ENCODE measurements at regions not wholly inside any gene's neighbourhood (a gene's known extent, or its start where the extent isn't known, plus 50 kb on each side); places are given as distances from the start of the nearest gene placed in this dataset.

- Mint-ChIP-seq H3K36me3 (peaks cover 2% of the 10 kb centered on the region), H3K27me3 (no peaks in the 10 kb centered on the region), H3K4me1 (no peaks in the 10 kb centered on the region), H3K9me3 (peaks cover 2 to 11% (median 5%) of the 10 kb centered on the region in 3 donors), H3K4me3 (no peak overlapping the region), H3K27ac (no peak overlapping the region)
Measured at GRCh38 chr12:20211541-20211940, 156.8 kb upstream of the PDE3A start.

GRCh38 chr12:20211981-20212421, 156.3 kb upstream of the PDE3A start:
- no peaks in the 10 kb centered on the region for H3K4me1 Mint-ChIP-seq
- peaks cover 5 to 11% (median 6%) of the 10 kb centered on the region in 3 donors for H3K9me3 Mint-ChIP-seq
- H3K27ac Mint-ChIP-seq, result no peak overlapping the region
- no peaks in the 10 kb centered on the region for H3K27me3 Mint-ChIP-seq
- no peak overlapping the region for H3K4me3 Mint-ChIP-seq
- H3K36me3 Mint-ChIP-seq, result peaks cover 2% of the 10 kb centered on the region

- H3K27ac Mint-ChIP-seq, result no peak overlapping the region
- peaks cover 5 to 13% (median 6%) of the 10 kb centered on the region in 3 donors for H3K9me3 Mint-ChIP-seq
- no peaks in the 10 kb centered on the region for H3K4me1 Mint-ChIP-seq
- H3K36me3 Mint-ChIP-seq, result no peaks in the 10 kb centered on the region
- no peak overlapping the region for H3K4me3 Mint-ChIP-seq
- no peaks in the 10 kb centered on the region for H3K27me3 Mint-ChIP-seq
Measured at GRCh38 chr12:20212658-20213555, 155.4 kb upstream of the PDE3A start.

- Mint-ChIP-seq H3K36me3 (no peaks in the 10 kb centered on the region), H3K27ac (no peak overlapping the region), H3K27me3 (no peaks in the 10 kb centered on the region), H3K4me3 (no peak overlapping the region), H3K4me1 (no peaks in the 10 kb centered on the region), H3K9me3 (peaks cover 5 to 19% (median 6%) of the 10 kb centered on the region in 3 donors)
Measured at GRCh38 chr12:20213723-20214625, 154.4 kb upstream of the PDE3A start.

- no peak overlapping the region for H3K27ac Mint-ChIP-seq
- H3K27me3 Mint-ChIP-seq, result no peaks in the 10 kb centered on the region
- H3K4me1 Mint-ChIP-seq, result no peaks in the 10 kb centered on the region
Measured at GRCh38 chr12:20220339-20220738, 148.0 kb upstream of the PDE3A start.

GRCh38 chr12:20232931-20233675, 135.2 kb upstream of the PDE3A start:
- H3K36me3 Mint-ChIP-seq, result no peaks in the 10 kb centered on the region
- no peak overlapping the region for H3K27ac Mint-ChIP-seq
- no peaks in the 10 kb centered on the region for H3K27me3 Mint-ChIP-seq
- H3K4me3 Mint-ChIP-seq, result no peak overlapping the region
- peaks cover 10 to 18% (median 11%) of the 10 kb centered on the region in 3 donors for H3K9me3 Mint-ChIP-seq
- no peaks in the 10 kb centered on the region for H3K4me1 Mint-ChIP-seq

More at GRCh38 chr12:20220339-20220738, 148.0 kb upstream of the PDE3A start:
- no peak overlapping the region for H3K4me3 Mint-ChIP-seq
- peaks cover 6 to 23% (median 12%) of the 10 kb centered on the region in 3 donors for H3K9me3 Mint-ChIP-seq
- no peaks in the 10 kb centered on the region for H3K36me3 Mint-ChIP-seq

GRCh38 chr12:20234474-20234873, 133.9 kb upstream of the PDE3A start:
- H3K36me3 Mint-ChIP-seq, result no peaks in the 10 kb centered on the region
- H3K4me1 Mint-ChIP-seq, result no peaks in the 10 kb centered on the region
- H3K9me3 Mint-ChIP-seq, result peaks cover 10 to 18% (median 13%) of the 10 kb centered on the region in 3 donors
- H3K27me3 Mint-ChIP-seq, result no peaks in the 10 kb centered on the region
- H3K4me3 Mint-ChIP-seq, result no peak overlapping the region
- H3K27ac Mint-ChIP-seq, result no peak overlapping the region

- H3K27me3 Mint-ChIP-seq, result no peaks in the 10 kb centered on the region
- H3K36me3 Mint-ChIP-seq, result no peaks in the 10 kb centered on the region
Measured at GRCh38 chr12:20237091-20237490, 131.2 kb upstream of the PDE3A start.

GRCh38 chr12:20245491-20245890, 122.8 kb upstream of the PDE3A start:
- Mint-ChIP-seq H3K27ac (no peak overlapping the region), H3K27me3 (no peaks in the 10 kb centered on the region), H3K4me3 (no peak overlapping the region), H3K9me3 (peaks cover 0 to 18% (median 3%) of the 10 kb centered on the region in 3 donors), H3K36me3 (no peaks in the 10 kb centered on the region), H3K4me1 (no peaks in the 10 kb centered on the region)

More at GRCh38 chr12:20237091-20237490, 131.2 kb upstream of the PDE3A start:
- H3K4me3 Mint-ChIP-seq, result no peak overlapping the region
- no peaks in the 10 kb centered on the region for H3K4me1 Mint-ChIP-seq
- H3K9me3 Mint-ChIP-seq, result peaks cover 10 to 24% (median 13%) of the 10 kb centered on the region in 3 donors
- H3K27ac Mint-ChIP-seq, result no peak overlapping the region

GRCh38 chr12:20248646-20249045, 119.7 kb upstream of the PDE3A start:
- Mint-ChIP-seq H3K4me1 (no peaks in the 10 kb centered on the region), H3K27ac (no peak overlapping the region), H3K4me3 (no peak overlapping the region), H3K9me3 (peaks cover 0 to 18% (median 10%) of the 10 kb centered on the region in 3 donors), H3K27me3 (no peaks in the 10 kb centered on the region), H3K36me3 (no peaks in the 10 kb centered on the region)

GRCh38 chr12:20250761-20251160, 117.6 kb upstream of the PDE3A start:
- H3K27me3 Mint-ChIP-seq, result no peaks in the 10 kb centered on the region
- H3K4me1 Mint-ChIP-seq, result peaks cover 0 to 2% (median 0%) of the 10 kb centered on the region in 3 donors
- peaks cover 0 to 24% (median 8%) of the 10 kb centered on the region in 3 donors for H3K9me3 Mint-ChIP-seq
- no peak overlapping the region for H3K27ac Mint-ChIP-seq
- H3K4me3 Mint-ChIP-seq, result no peak overlapping the region
- H3K36me3 Mint-ChIP-seq, result no peaks in the 10 kb centered on the region

- Mint-ChIP-seq H3K4me1 (peaks cover 0 to 2% (median 0%) of the 10 kb centered on the region in 3 donors), H3K36me3 (no peaks in the 10 kb centered on the region), H3K9me3 (peaks cover 0 to 10% (median 1%) of the 10 kb centered on the region in 3 donors), H3K27me3 (no peaks in the 10 kb centered on the region), H3K27ac (no peak overlapping the region), H3K4me3 (no peak overlapping the region)
Measured at GRCh38 chr12:20257311-20257710, 111.0 kb upstream of the PDE3A start.

GRCh38 chr12:20259786-20260185, 108.6 kb upstream of the PDE3A start:
- H3K36me3 Mint-ChIP-seq, result no peaks in the 10 kb centered on the region
- H3K9me3 Mint-ChIP-seq, result peaks cover 0 to 9% (median 2%) of the 10 kb centered on the region in 3 donors
- H3K4me3 Mint-ChIP-seq, result no peak overlapping the region
- no peak overlapping the region for H3K27ac Mint-ChIP-seq
- no peaks in the 10 kb centered on the region for H3K27me3 Mint-ChIP-seq
- H3K4me1 Mint-ChIP-seq, result no peaks in the 10 kb centered on the region

GRCh38 chr12:20260851-20261250, 107.5 kb upstream of the PDE3A start:
- Mint-ChIP-seq H3K4me3 (no peak overlapping the region), H3K36me3 (no peaks in the 10 kb centered on the region), H3K4me1 (no peaks in the 10 kb centered on the region), H3K9me3 (peaks cover 0 to 4% (median 2%) of the 10 kb centered on the region in 3 donors), H3K27ac (no peak overlapping the region), H3K27me3 (no peaks in the 10 kb centered on the region)
